HEK293 (cell line): ENCODE measurements at regions not wholly inside any gene's neighbourhood (a gene's known extent, or its start where the extent isn't known, plus 50 kb on each side); places are given as distances from the start of the nearest gene placed in this dataset.

Experiments used
- CTCF ChIA-PET: fragments of 350-600 bp; formaldehyde crosslinking; extraction: SDS; loops from one replicate; lab custom pipeline; 2021; ENCODE audit warnings: antibody characterized with exemption; lab: Yijun Ruan, JAX
- POLR2A ChIA-PET: fragments of 300-600 bp; formaldehyde crosslinking; extraction: SDS; loops from one replicate; lab custom pipeline; 2020; ENCODE audit warnings: antibody characterized with exemption, inconsistent platforms; lab: Yijun Ruan, JAX
- H3K27ac ChIP-seq: fragments of 200-500 bp; sonication (Bioruptor generic); 2 replicates; pipeline ENCODE4 v1.5.1; 2014; ENCODE audit warnings: low read depth, low read length, control low read depth, inconsistent platforms; ENCODE audit errors: extremely low read depth
- H3K36me3 ChIP-seq, 2 experiments: fragments of 200-500 bp in 1 of 2; sonication (Bioruptor generic) in 1 of 2; 1 replicate in 1 of 2; 2 replicates in 1 of 2; pipeline ENCODE4 v1.5.1; 2014 to 2017; ENCODE audit warnings: inconsistent platforms in 2 of 2, low read length in 2 of 2; ENCODE audit not compliant: control insufficient read depth in 2 of 2, insufficient read depth in 1 of 2
- H3K4me1 ChIP-seq: fragments of 200-500 bp; sonication (Bioruptor generic); 2 replicates; pipeline ENCODE4 v1.5.1; 2014; ENCODE audit warnings: mild to moderate bottlenecking, low read length, inconsistent platforms; ENCODE audit not compliant: control insufficient read depth, insufficient read depth
- H3K4me3 ChIP-seq: 2 replicates; pipeline ENCODE4 v1.5.1; 2011; ENCODE audit warnings: low read depth, mild to moderate bottlenecking, control low read depth, low read length, moderate library complexity
- H3K9me3 ChIP-seq: fragments of 200-500 bp; sonication (Bioruptor generic); 2 replicates; pipeline ENCODE4 v1.5.1; 2014; ENCODE audit warnings: low read depth, low read length, inconsistent platforms; ENCODE audit not compliant: control insufficient read depth, insufficient read depth
- AEBP2 ChIP-seq: fragments of 450-650 bp; formaldehyde crosslinking; IDR thresholded peaks from 2 replicates; pipeline ENCODE4 v1.5.1; 2016; ENCODE audit warnings: missing biosample characterization, missing genetic modification characterization, borderline replicate concordance
- GLIS2 ChIP-seq: fragments of 450-650 bp; formaldehyde crosslinking; IDR thresholded peaks from 2 replicates; pipeline ENCODE4 v1.5.1; 2016; ENCODE audit warnings: missing biosample characterization, missing genetic modification characterization
- HOXC10 ChIP-seq: sonication (generic); formaldehyde crosslinking; IDR thresholded peaks from 2 replicates; pipeline ENCODE4 v1.8.1; 2023; ENCODE audit warnings: mild to moderate bottlenecking, missing genetic modification reagents
- MZF1 ChIP-seq: fragments of 450-650 bp; formaldehyde crosslinking; IDR thresholded peaks from 2 replicates; pipeline ENCODE4 v1.5.1; 2017; ENCODE audit warnings: missing biosample characterization, missing genetic modification characterization, borderline replicate concordance
- SALL2 ChIP-seq: fragments of 450-650 bp; formaldehyde crosslinking; IDR thresholded peaks from 2 replicates; pipeline ENCODE4 v1.5.0; 2017; ENCODE audit warnings: missing biosample characterization, mild to moderate bottlenecking, missing genetic modification characterization, borderline replicate concordance
- SCRT2 ChIP-seq: fragments of 450-650 bp; formaldehyde crosslinking; IDR thresholded peaks from 2 replicates; pipeline ENCODE4 v1.5.1; 2016; ENCODE audit warnings: missing biosample characterization, missing genetic modification characterization
- YY2 ChIP-seq: fragments of 450-650 bp; formaldehyde crosslinking; IDR thresholded peaks from 2 replicates; pipeline ENCODE4 v1.5.1; 2016; ENCODE audit warnings: missing biosample characterization, missing genetic modification characterization
- ZBTB10 ChIP-seq: fragments of 450-650 bp; formaldehyde crosslinking; IDR thresholded peaks from 2 replicates; pipeline ENCODE4 v1.5.1; 2016; ENCODE audit warnings: missing biosample characterization, missing genetic modification characterization
- ZFP69B ChIP-seq: fragments of 450-650 bp; formaldehyde crosslinking; IDR thresholded peaks from 2 replicates; pipeline ENCODE4 v1.5.1; 2016; ENCODE audit warnings: missing biosample characterization, missing genetic modification characterization
- ZNF175 ChIP-seq: fragments of 450-650 bp; formaldehyde crosslinking; IDR thresholded peaks from 2 replicates; pipeline ENCODE4 v1.5.1; 2016; ENCODE audit warnings: missing biosample characterization, missing genetic modification characterization
- ZNF19 ChIP-seq: fragments of 450-650 bp; formaldehyde crosslinking; IDR thresholded peaks from 2 replicates; pipeline ENCODE4; 2016; ENCODE audit warnings: missing biosample characterization, missing genetic modification characterization, low read depth
- ZNF350 ChIP-seq: fragments of 450-650 bp; formaldehyde crosslinking; IDR thresholded peaks from 2 replicates; pipeline ENCODE4 v1.5.0; 2017; ENCODE audit warnings: missing biosample characterization, mild to moderate bottlenecking, missing genetic modification characterization
- ZNF416 ChIP-seq: fragments of 450-650 bp; formaldehyde crosslinking; IDR thresholded peaks from 2 replicates; pipeline ENCODE4 v1.5.1; 2016; ENCODE audit warnings: missing biosample characterization, missing genetic modification characterization
- ZNF426 ChIP-seq: fragments of 450-650 bp; formaldehyde crosslinking; IDR thresholded peaks from 2 replicates; pipeline ENCODE4 v1.5.1; 2017; ENCODE audit warnings: missing biosample characterization, missing genetic modification characterization, mild to moderate bottlenecking, inconsistent platforms, moderate library complexity
- ZNF48 ChIP-seq: fragments of 450-650 bp; formaldehyde crosslinking; IDR thresholded peaks from 2 replicates; pipeline ENCODE4 v1.5.1; 2016; ENCODE audit warnings: missing biosample characterization, missing genetic modification characterization
- ZNF488 ChIP-seq: fragments of 450-650 bp; formaldehyde crosslinking; IDR thresholded peaks from 2 replicates; pipeline ENCODE4 v1.5.1; 2016; ENCODE audit warnings: missing biosample characterization, missing genetic modification characterization
- ZNF521 ChIP-seq: fragments of 450-650 bp; formaldehyde crosslinking; IDR thresholded peaks from 2 replicates; pipeline ENCODE4 v1.5.1; 2017; ENCODE audit warnings: missing biosample characterization, mild to moderate bottlenecking, missing genetic modification characterization
- ZNF529 ChIP-seq: fragments of 450-650 bp; formaldehyde crosslinking; IDR thresholded peaks from 2 replicates; pipeline ENCODE4 v1.5.1; 2017; ENCODE audit warnings: missing genetic modification characterization, missing biosample characterization; ENCODE audit not compliant: insufficient replicate concordance
- ZNF555 ChIP-seq: fragments of 450-650 bp; formaldehyde crosslinking; conservative IDR thresholded peaks from 2 replicates; pipeline ENCODE4 v1.5.1; 2017; ENCODE audit warnings: missing biosample characterization, mild to moderate bottlenecking, missing genetic modification characterization, inconsistent platforms
- ZNF558 ChIP-seq: fragments of 450-650 bp; formaldehyde crosslinking; IDR thresholded peaks from 2 replicates; pipeline ENCODE4 v1.5.1; 2016; ENCODE audit warnings: missing biosample characterization, missing genetic modification characterization
- ZNF571 ChIP-seq: fragments of 450-650 bp; formaldehyde crosslinking; IDR thresholded peaks from 2 replicates; pipeline ENCODE4 v1.5.0; 2017; ENCODE audit warnings: missing biosample characterization, missing genetic modification characterization
- ZNF624 ChIP-seq: fragments of 450-650 bp; formaldehyde crosslinking; IDR thresholded peaks from 2 replicates; pipeline ENCODE4 v1.5.1; 2017; ENCODE audit warnings: missing biosample characterization, missing genetic modification characterization
- ZNF658 ChIP-seq: fragments of 450-650 bp; formaldehyde crosslinking; IDR thresholded peaks from 2 replicates; pipeline ENCODE4; 2016; ENCODE audit warnings: missing biosample characterization, missing genetic modification characterization
- ZNF660 ChIP-seq: fragments of 450-650 bp; IDR thresholded peaks from 2 replicates; pipeline ENCODE4 v1.5.1; 2018; ENCODE audit warnings: missing biosample characterization, mild to moderate bottlenecking, missing genetic modification characterization
- ZNF707 ChIP-seq: fragments of 450-650 bp; formaldehyde crosslinking; IDR thresholded peaks from 2 replicates; pipeline ENCODE4 v1.5.1; 2016; ENCODE audit warnings: missing biosample characterization, missing genetic modification characterization
- ZNF792 ChIP-seq: fragments of 450-650 bp; formaldehyde crosslinking; IDR thresholded peaks from 2 replicates; pipeline ENCODE4 v1.5.1; 2016; ENCODE audit warnings: missing biosample characterization, missing genetic modification characterization
- ZNF843 ChIP-seq: fragments of 450-650 bp; formaldehyde crosslinking; IDR thresholded peaks from 2 replicates; pipeline ENCODE4 v1.5.1; 2016; ENCODE audit warnings: missing biosample characterization, missing genetic modification characterization

GRCh38 chr18:78895207-78896001 is 84.2 kb upstream of the SALL3 start:
- ChIA-PET CTCF (interaction anchor here (0.5 to 1.0 kb wide), 2 partner anchors 16 to 1167 kb away, joined by 3 to 4 read pairs; no protein-coding TSS in a partner anchor), POLR2A (no interaction called here)
- no peaks in the 10 kb centered on the region for H3K4me1 ChIP-seq

GRCh38 chr18:78896111-78896905 is 83.3 kb upstream of the SALL3 start:
- Histone ChIP-seq H3K36me3 (no peaks in the 10 kb centered on the region), H3K4me3 (no peak overlapping the region), H3K27ac (no peak overlapping the region), H3K4me1 (no peaks in the 10 kb centered on the region), H3K9me3 (no peaks in the 10 kb centered on the region)
- POLR2A ChIA-PET = no interaction called here
- CTCF ChIA-PET = interaction anchor here (1.0 to 2.4 kb wide), 3 partner anchors 13 to 21 kb away, joined by 3 to 15 read pairs (median 4); no protein-coding TSS in a partner anchor
- TF ChIP-seq ZNF350 (tag by site-specific recombination) (no peak), ZNF707 (no peak), ZNF521 (tag by site-specific recombination) (no peak), ZNF416 (tag by site-specific recombination) (no peak), ZNF48 (no peak), ZBTB10 (tag by site-specific recombination) (no peak), ZNF558 (tag by site-specific recombination) (no peak), ZNF488 (tag by site-specific recombination) (no peak), ZNF571 (no peak), MZF1 (tag by site-specific recombination) (no peak), HOXC10 (CRISPR knock-in tag) (no peak), SALL2 (tag by site-specific recombination) (no peak), ZNF426 (tag by site-specific recombination) (no peak), ZNF19 (tag by site-specific recombination) (no peak), YY2 (tag by site-specific recombination) (no peak), GLIS2 (no peak), ZNF555 (no peak)

More at GRCh38 chr18:78895207-78896001, 84.2 kb upstream of the SALL3 start:
- no peaks in the 10 kb centered on the region for H3K36me3 ChIP-seq
- no peaks in the 10 kb centered on the region; the same call in 1 of the 2 replicates for H3K9me3 ChIP-seq
- no peak overlapping the region for H3K27ac ChIP-seq
- TF ChIP-seq SCRT2 (tag by site-specific recombination) (no peak), AEBP2 (tag by site-specific recombination) (no peak), ZFP69B (tag by site-specific recombination) (no peak), ZNF175 (no peak), ZNF624 (tag by site-specific recombination) (no peak), ZNF792 (tag by site-specific recombination) (no peak), ZNF660 (tag by site-specific recombination) (no peak), ZNF658 (tag by site-specific recombination) (no peak), ZNF843 (tag by site-specific recombination) (no peak), ZNF529 (tag by site-specific recombination) (no peak)
- TF ChIP-seq, all 188 proteins: peak for 0
- H3K4me3 ChIP-seq = no peak overlapping the region
